ENCODE measurements at regions not wholly inside any gene's neighbourhood (a gene's known extent, or its start where the extent isn't known, plus 50 kb on each side); places are given as distances from the start of the nearest gene placed in this dataset.

DNA sequence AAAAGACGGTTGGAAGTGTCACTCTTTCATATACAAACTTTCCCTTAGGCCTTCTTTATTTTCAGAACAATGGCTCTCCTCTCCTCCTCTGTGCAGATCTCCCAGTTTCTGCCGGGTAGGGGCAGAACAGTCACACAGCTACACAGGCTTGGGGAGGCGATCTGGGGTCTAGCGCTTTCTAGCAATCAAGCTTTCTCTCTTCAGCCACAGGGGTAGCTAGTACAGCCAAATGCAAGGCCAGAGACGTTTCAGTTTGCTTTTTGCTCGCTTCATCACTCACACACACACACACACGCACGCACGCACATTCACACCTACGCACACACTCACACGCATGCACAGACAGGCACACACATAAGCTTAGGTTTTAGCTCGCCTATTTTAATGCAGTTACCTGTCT is 104.3 kb downstream of the SPATA19 start:
- TF ChIP-seq POLR2A (IDR thresholded peaks at IDR 0.05) (no peak), POLR2AphosphoS5 (IDR thresholded peaks at IDR 0.05) (no peak)
- TF ChIP-seq, protein P1, sequence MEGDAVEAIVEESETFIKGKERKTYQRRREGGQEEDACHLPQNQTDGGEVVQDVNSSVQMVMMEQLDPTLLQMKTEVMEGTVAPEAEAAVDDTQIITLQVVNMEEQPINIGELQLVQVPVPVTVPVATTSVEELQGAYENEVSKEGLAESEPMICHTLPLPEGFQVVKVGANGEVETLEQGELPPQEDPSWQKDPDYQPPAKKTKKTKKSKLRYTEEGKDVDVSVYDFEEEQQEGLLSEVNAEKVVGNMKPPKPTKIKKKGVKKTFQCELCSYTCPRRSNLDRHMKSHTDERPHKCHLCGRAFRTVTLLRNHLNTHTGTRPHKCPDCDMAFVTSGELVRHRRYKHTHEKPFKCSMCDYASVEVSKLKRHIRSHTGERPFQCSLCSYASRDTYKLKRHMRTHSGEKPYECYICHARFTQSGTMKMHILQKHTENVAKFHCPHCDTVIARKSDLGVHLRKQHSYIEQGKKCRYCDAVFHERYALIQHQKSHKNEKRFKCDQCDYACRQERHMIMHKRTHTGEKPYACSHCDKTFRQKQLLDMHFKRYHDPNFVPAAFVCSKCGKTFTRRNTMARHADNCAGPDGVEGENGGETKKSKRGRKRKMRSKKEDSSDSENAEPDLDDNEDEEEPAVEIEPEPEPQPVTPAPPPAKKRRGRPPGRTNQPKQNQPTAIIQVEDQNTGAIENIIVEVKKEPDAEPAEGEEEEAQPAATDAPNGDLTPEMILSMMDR (IDR thresholded peaks at IDR 0.05 in 8 of 11, conservative IDR thresholded peaks at IDR 0.05 in 3 of 11) = no peak
